A172 (cell line): ENCODE measurements at regions not wholly inside any gene's neighbourhood (a gene's known extent, or its start where the extent isn't known, plus 50 kb on each side); places are given as distances from the start of the nearest gene placed in this dataset.
"Not testable (repeated sequence)": the region's sequence is repeated elsewhere in the genome, so short reads cannot be mapped to it uniquely, and the experiment has no call there.

Experiments
- DNase-seq: peaks from one replicate; pipeline ENCODE4 v3.0.0-alpha.2; 2015; ENCODE audit warnings: low spot score

GRCh38 chr2:16368951-16369350 is 296.7 kb downstream of the CYRIA start:
- DNase-seq = no peak

DNA sequence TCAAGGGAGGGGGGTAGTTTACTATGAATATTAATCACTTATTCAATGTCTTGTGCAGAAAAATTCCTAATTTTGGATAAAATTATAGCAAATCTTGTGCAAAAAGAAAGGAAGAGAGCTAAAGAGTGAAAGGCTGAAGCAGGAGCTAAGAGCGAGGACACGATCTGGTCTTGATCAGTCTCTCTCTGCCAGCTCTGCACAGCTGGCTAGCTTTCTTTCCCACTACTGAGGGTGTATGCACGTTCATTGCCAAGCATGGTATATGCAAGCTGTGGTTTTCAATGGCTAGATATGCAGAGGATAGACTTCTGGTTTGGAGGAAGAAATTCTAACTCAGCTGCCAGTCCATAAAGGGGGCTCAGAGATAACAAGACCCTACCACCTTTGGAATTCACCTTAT is 297.3 kb downstream of the CYRIA start:
- no peak for DNase-seq

DNA sequence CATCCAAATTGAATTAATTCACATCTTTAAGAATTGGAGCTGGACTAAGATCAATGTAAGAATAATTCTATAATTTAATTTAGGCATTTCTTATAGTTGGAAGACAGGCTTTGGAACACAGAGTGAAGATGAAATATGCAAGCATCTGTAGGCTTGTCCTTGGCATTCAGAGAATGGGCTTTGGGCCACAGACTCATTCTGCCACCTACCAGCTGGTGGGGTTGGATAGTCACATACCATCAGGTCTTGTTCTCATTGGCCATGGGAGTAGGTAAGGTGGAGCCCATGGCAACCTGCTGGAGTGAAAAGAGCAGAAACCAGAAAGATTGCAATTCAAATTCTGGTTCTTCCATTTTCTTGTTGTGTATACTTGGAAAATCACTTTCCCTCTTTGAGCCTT is 300.3 kb downstream of the CYRIA start:
- no peak for DNase-seq

DNA sequence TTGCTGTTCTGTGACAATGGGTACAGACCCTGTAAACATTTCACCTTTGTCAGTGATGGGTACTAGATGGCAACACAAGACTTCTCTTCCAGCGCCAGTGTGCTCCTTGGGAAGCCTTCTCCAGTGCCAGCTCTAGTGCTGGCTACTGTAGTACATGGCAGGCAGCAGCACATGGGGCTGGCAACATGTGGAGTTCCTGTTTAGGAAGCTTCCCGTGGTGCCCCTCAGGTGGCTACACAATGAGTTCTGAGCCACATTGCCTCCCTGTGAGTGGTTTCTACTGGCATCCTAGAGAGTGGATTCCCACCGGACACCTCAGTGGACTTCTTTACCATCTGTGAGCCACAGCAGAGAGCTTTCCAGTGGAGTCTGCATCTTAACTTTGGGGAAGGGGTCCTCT is 302.1 kb downstream of the CYRIA start:
- DNase-seq = no peak

- no peak for DNase-seq
Measured at GRCh38 chr2:16362611-16363010, 303.0 kb downstream of the CYRIA start.

DNA sequence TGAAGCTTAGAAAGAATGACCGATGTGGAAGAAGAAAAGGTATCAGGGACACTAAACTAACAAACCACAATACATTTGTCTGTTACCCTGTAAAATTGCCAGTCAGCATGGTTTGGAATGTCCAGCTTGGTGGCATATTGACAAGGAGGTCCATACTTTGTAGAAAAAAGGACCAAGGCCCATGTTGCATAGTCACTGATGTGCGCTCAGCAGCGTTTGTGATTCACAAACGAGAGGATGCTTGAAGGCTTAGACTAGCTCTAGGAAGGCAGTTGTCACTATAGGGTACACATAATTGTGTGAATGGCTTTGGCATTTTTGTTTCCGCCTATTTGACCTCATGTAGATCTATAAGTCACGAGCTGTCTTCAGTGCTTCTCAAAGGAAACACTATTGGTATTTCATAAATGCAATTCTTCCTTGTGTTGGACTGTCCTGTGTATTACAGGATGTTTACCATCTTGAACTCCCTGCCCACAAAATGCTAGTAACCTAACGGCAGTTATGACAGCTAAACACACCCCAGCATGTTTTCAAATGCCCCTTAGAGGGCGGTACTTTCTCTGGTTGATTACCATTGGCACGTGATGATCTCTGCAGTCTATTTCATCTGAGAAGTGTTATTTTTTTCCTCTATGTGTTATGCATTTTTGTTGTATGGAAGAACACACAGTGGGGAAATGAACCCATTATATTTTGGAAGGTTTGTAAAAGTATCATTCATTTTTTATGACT is 304.2 kb downstream of the CYRIA start:
- DNase-seq = no peak

DNA sequence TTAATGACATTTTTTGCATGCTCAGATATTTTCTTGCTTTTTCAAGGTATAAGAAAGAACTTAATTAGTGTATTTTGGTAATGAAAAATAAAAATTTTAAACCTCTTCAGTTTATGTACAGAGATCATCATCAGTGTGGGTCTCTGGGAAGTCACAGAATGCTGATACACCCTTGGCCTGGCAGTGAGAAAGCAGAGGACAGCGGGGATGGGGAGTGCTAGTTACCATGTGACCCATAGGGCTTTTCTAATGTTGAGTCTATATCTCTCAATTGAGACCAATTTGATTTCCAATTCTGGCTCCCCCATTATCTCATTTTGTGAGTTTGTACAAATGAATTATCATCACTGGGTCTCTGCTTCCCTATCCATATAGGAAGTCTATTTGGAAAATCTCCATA is 305.7 kb downstream of the CYRIA start:
- DNase-seq = no peak

- no peak for DNase-seq
Measured at GRCh38 chr2:16357188-16357587, 308.4 kb downstream of the CYRIA start.

DNA sequence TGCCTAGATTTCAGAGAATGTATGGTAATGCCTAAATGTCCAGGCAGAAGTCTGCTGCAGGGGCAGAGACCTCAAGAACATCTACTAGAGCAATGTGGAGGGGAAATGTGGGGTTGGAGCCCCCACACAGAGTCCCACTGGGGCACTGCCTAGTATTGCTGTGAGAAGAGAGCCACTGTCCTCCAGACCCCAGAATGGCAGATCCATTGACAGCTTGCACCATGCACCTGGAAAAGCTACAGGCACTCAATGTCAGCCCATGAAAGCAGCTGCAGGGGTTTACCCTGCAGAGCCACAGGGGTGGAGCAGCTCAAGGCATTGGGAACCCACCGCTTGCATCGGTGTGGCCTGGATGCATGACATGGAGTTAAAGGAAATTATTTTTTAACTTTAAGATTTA is 314.1 kb downstream of the CYRIA start:
- no peak for DNase-seq

DNA sequence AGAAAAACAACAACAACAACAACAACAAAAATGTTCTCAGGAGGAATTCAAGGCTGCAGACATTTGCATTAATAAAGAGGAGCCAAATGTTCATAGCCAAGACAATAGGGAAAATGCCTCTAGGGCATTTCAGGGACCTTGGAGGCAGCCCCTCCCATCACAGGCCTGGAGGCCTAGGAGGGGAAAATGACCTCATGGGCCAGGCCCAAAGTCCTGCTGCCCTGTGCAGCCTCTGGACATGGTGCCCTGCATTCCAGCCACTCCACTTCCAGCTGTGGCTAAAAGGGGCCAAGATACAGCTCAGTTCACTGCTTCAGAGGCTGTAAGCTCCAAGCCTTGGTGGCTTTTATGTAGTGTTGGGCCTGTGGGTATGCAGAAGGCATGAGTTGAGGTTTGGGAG is 314.5 kb downstream of the CYRIA start:
- DNase-seq = no peak

DNA sequence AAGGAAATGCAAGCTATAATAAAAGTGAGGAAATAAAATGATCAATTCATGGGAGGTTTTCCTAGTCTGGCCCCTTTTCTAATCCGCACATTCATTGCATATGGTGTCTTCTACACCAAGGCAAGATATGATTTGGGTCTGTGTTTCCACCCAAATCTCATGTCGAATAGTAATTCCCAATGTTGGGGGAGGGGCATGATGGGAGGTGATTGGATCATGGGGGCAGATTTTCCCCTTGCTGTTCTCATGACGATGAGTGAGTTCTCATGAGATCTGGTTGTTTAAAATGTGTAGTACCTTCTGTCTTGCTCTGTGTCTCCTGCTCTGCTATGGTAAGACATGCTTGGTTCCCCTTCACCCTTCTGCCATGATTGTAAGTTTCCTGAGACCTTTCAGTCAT is 315.4 kb downstream of the CYRIA start:
- DNase-seq = no peak

- no peak for DNase-seq
Measured at GRCh38 chr2:16349811-16350210, 315.8 kb downstream of the CYRIA start.

DNA sequence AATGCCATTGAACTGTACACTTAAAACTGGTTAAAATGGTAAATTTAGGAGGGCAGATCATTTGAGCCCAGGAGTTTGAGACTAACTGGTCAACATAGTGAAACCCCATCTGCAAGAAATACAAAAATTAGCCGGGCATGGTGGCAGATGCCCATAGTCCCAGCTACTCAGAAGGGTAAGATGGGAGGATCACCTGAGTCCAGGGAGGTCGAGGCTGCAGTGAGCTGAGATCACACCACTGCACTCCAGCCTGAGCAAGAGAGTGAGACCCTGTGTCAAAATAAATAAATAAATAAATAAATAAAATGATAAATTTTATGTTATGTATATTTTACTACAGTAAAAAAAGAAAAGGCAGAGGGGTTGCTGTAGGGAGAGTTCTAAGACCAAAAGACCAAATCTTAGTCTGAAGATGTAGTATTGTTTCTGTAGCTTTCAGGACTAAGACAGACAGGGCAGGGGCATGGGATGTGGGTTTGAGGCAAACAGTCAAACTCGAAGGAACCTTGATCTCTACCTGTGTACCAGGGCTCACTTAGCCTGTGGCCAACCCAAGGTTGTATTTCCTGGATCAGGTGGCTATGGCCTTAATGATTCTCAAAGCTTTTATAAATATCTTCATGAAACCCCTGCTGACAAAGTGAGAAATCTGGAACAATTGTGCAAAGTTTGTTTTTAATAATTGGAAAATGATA is 316.7 kb downstream of the CYRIA start:
- DNase-seq = no peak

GRCh38 chr2:16346671-16347070 is 319.0 kb downstream of the CYRIA start:
- DNase-seq = no peak

DNA sequence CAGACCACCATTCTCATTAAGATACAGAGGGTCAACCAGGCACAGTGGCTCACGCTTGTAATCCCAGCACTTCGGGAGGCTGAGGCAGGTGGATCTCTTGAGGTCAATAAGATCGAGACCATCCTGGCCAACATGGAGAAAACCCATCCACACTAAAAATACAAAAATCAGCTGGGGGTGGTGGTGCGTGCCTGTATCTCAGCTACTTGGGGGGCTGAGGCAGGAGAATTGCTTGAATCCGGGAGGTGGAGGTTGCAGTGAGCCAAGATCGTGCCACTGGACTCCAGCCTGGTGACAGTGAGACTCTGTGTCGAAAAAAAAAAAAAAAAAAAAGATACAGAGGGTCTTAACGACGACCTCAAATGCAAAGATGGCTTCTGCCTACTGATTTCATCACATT is 320.4 kb downstream of the CYRIA start:
- DNase-seq = not testable (repeated sequence)

DNA sequence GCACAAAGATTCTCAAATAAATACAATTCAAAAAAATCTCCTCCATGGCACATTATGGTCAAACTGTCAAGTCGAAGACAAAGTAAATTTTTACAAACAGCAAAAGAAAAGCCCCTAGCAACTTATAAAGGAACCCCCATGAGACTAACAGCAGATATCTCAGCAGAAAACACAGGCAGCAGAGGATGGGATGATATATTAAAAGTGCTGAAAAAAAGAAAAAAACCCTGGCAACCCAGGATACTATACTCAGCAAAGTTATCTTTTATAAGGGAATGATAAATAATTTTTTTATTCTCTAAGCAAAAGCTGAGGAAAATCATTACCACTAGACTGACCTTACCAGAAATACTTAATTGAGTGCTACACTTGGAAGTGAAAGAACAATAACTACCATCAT is 326.4 kb downstream of the CYRIA start:
- no peak for DNase-seq

- DNase-seq = no peak
Measured at GRCh38 chr2:16338026-16338425, 327.6 kb downstream of the CYRIA start.

- no peak for DNase-seq
Measured at GRCh38 chr2:16336916-16337315, 328.7 kb downstream of the CYRIA start.

- no peak for DNase-seq
Measured at GRCh38 chr2:16336491-16336890, 329.1 kb downstream of the CYRIA start.

GRCh38 chr2:16335947-16336346 is 329.7 kb downstream of the CYRIA start:
- no peak for DNase-seq

- DNase-seq = no peak
Measured at GRCh38 chr2:16335604-16335930, 330.1 kb downstream of the CYRIA start.

- DNase-seq = no peak
Measured at GRCh38 chr2:16334886-16335603, 330.6 kb downstream of the CYRIA start.

DNA sequence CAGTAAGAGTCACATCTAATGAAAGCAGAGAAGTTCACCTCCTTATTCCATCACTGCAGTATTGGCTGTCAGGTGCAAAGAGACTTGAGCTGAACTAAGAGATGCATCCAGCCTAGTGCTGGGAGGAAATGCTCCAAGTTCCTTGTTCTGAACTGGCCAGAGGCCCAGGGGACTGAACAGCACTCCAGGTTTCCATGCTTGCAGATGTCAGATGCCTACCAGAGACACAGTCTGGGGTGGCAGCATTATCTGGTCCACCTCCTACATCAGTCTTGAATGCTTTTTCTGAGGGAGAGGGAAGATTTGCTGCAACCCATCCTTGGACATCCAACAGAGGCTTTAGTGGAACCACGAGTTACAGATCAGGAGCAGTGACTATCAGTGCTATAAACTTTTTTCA is 331.3 kb downstream of the CYRIA start:
- no peak for DNase-seq
